Hepatocyte (in vitro differentiated cells): ENCODE measurements at regions not wholly inside any gene's neighbourhood (a gene's known extent, or its start where the extent isn't known, plus 50 kb on each side); places are given as distances from the start of the nearest gene placed in this dataset.

Source experiments
- DNase-seq: peaks from one replicate; pipeline ENCODE4 v3.0.0-alpha.2; 2016; ENCODE audit warnings: low spot score
- H2AFZ ChIP-seq: fragments of 200-600 bp; sonication (generic); 2 replicates; pipeline ENCODE4 v1.6.0; 2016; ENCODE audit warnings: antibody characterized with exemption, mild to moderate bottlenecking
- H3K27ac ChIP-seq: fragments of 200-600 bp; sonication (generic); 2 replicates; pipeline ENCODE4 v1.5.1; 2016; ENCODE audit warnings: mild to moderate bottlenecking
- H3K27me3 ChIP-seq: fragments of 200-600 bp; sonication (generic); 2 replicates; pipeline ENCODE4 v1.6.1; 2016
- H3K36me3 ChIP-seq: fragments of 200-600 bp; sonication (generic); replicated peaks from 2 replicates; pipeline ENCODE4 v1.5.1; 2016; ENCODE audit warnings: low read depth; ENCODE audit not compliant: insufficient read depth
- H3K4me1 ChIP-seq: fragments of 200-600 bp; sonication (generic); 2 replicates; pipeline ENCODE4 v1.5.1; 2016; ENCODE audit warnings: mild to moderate bottlenecking, moderate library complexity; ENCODE audit not compliant: insufficient read depth
- H3K4me2 ChIP-seq: fragments of 200-600 bp; sonication (generic); 2 replicates; pipeline ENCODE4 v1.6.0; 2016
- H3K4me3 ChIP-seq: fragments of 200-600 bp; sonication (generic); 2 replicates; pipeline ENCODE4 v1.5.1; 2016; ENCODE audit warnings: mild to moderate bottlenecking
- H3K79me2 ChIP-seq: fragments of 200-600 bp; sonication (generic); 2 replicates; pipeline ENCODE4 v1.6.0; 2017; ENCODE audit warnings: mild to moderate bottlenecking
- H3K9me2 ChIP-seq: fragments of 200-600 bp; sonication (generic); replicated peaks from 2 replicates; pipeline ENCODE4 v1.6.0; 2017; ENCODE audit warnings: mild to moderate bottlenecking; ENCODE audit not compliant: insufficient read depth
- H3K9me3 ChIP-seq: fragments of 200-600 bp; sonication (generic); 2 replicates; pipeline ENCODE4 v1.5.1; 2016; ENCODE audit warnings: low read depth, mild to moderate bottlenecking
- H4K20me1 ChIP-seq: fragments of 200-600 bp; sonication (generic); 2 replicates; pipeline ENCODE4 v1.6.0; 2016; ENCODE audit warnings: mild to moderate bottlenecking; ENCODE audit not compliant: insufficient read depth, poor library complexity, severe bottlenecking
- EZH2 ChIP-seq: fragments of 200-600 bp; sonication (generic); IDR thresholded peaks from 2 replicates; pipeline ENCODE4 v1.6.1; 2016; ENCODE audit warnings: antibody characterized with exemption, mild to moderate bottlenecking, borderline replicate concordance
- EZH2phosphoT487 ChIP-seq: fragments of 200-600 bp; sonication (generic); IDR thresholded peaks from one replicate; pipeline ENCODE4 v1.6.1; 2018; ENCODE audit warnings: antibody characterized with exemption, mild to moderate bottlenecking, low read depth, moderate library complexity; ENCODE audit not compliant: unreplicated experiment, severe bottlenecking
- WGBS: methylation state at CpG from one replicate; pipeline ENCODE4 v1.1.6; 2016; ENCODE audit warnings: low lambda C conversion rate; ENCODE audit errors: missing lambda C conversion rate; 5-methylcytosine and 5-hydroxymethylcytosine counted together
- TF ChIP-seq, protein P1 (sequence below): fragments of 200-600 bp; sonication (generic); IDR thresholded peaks from 2 replicates; pipeline ENCODE4 v1.5.1; 2016; ENCODE audit warnings: antibody characterized with exemption, mild to moderate bottlenecking; ENCODE audit not compliant: poor library complexity

GRCh38 chr2:64838817-64839216, 150.4 kb upstream of the SLC1A4 start:
- no peak overlapping the region for H3K27ac ChIP-seq
- no peak for DNase-seq
- H3K36me3 ChIP-seq, result no peaks in the 10 kb centered on the region
- H3K79me2 ChIP-seq, result no peaks in the 10 kb centered on the region
- H3K9me3 ChIP-seq, result no peaks in the 10 kb centered on the region
- TF ChIP-seq EZH2phosphoT487, result no peak
- TF ChIP-seq EZH2, result no peak
- TF ChIP-seq, protein P1, sequence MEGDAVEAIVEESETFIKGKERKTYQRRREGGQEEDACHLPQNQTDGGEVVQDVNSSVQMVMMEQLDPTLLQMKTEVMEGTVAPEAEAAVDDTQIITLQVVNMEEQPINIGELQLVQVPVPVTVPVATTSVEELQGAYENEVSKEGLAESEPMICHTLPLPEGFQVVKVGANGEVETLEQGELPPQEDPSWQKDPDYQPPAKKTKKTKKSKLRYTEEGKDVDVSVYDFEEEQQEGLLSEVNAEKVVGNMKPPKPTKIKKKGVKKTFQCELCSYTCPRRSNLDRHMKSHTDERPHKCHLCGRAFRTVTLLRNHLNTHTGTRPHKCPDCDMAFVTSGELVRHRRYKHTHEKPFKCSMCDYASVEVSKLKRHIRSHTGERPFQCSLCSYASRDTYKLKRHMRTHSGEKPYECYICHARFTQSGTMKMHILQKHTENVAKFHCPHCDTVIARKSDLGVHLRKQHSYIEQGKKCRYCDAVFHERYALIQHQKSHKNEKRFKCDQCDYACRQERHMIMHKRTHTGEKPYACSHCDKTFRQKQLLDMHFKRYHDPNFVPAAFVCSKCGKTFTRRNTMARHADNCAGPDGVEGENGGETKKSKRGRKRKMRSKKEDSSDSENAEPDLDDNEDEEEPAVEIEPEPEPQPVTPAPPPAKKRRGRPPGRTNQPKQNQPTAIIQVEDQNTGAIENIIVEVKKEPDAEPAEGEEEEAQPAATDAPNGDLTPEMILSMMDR, result no peak
- WGBS, result 60% methylated on average over 6 of the region's 8 CpGs
- no peaks in the 10 kb centered on the region for H3K27me3 ChIP-seq
- no peak overlapping the region for H3K4me3 ChIP-seq
- no peak overlapping the region for H2AFZ ChIP-seq
- no peaks in the 10 kb centered on the region for H3K9me2 ChIP-seq
- peaks cover 4% of the 10 kb centered on the region for H3K4me1 ChIP-seq
- no peaks in the 10 kb centered on the region for H4K20me1 ChIP-seq
- no peak overlapping the region for H3K4me2 ChIP-seq

GRCh38 chr2:64839844-64840243, 149.4 kb upstream of the SLC1A4 start:
- 83% methylated on average over 6 of the region's 6 CpGs for WGBS
- Histone ChIP-seq H3K4me3 (no peak overlapping the region), H3K36me3 (no peaks in the 10 kb centered on the region), H3K79me2 (no peaks in the 10 kb centered on the region), H3K9me3 (no peaks in the 10 kb centered on the region), H3K27ac (no peak overlapping the region), H3K4me2 (no peak overlapping the region), H3K4me1 (peaks cover 4% of the 10 kb centered on the region), H4K20me1 (no peaks in the 10 kb centered on the region), H3K9me2 (no peaks in the 10 kb centered on the region), H2AFZ (no peak overlapping the region), H3K27me3 (no peaks in the 10 kb centered on the region)
- DNase-seq, result no peak
- TF ChIP-seq EZH2 (no peak), EZH2phosphoT487 (no peak)
- TF ChIP-seq, protein P1, result no peak

DNA sequence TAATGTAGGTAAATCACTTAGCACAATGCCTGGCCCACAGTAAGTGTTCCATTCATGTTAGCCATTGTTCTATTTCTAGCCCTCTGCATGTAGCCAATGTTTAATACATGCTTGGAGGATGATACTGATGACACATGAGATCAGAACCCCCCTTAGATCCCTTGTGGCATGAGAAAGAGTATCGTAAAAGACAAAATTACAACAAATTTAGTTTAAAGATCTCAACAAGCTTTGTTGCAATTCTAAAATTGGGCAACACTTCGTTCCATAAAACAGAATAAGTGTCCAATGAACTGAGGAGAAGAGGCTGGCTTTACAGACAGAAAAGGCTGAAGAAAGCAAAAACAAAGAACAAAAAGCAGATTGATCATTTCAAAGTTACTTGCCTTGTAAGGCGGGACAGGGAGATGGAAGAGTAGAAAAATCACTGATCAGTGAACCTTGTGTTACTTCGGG, 148.7 kb upstream of the SLC1A4 start:
- H3K27ac ChIP-seq, result no peak overlapping the region
- 87% methylated on average over 4 of the region's 4 CpGs for WGBS
- TF ChIP-seq, protein P1, result no peak
- TF ChIP-seq EZH2phosphoT487, result no peak
- no peak for TF ChIP-seq EZH2

DNA sequence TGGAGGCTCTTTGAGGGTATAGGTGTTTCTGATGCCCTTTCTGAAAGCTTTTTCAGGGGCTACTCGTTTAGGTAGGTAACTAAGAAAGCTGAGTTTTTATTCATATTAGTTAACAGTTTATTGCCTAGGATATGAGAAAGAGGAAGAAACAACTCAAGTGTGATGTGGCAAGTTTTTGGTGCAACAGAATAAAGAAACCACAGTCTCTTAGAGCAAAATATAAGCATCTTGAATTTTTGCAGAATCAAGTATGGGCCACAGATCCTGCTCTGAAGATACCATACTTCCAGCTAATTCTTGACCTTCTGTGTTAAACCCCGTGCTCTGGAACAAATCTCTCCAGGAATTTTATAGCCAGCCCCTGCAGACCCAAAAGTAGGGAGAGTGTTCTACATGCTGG, 147.7 kb upstream of the SLC1A4 start:
- peaks cover 2% of the 10 kb centered on the region for H3K4me1 ChIP-seq
- H3K9me3 ChIP-seq, result no peaks in the 10 kb centered on the region

More for the DNA sequence above, 148.7 kb upstream of the SLC1A4 start:
- Histone ChIP-seq H4K20me1 (no peaks in the 10 kb centered on the region), H3K9me2 (no peaks in the 10 kb centered on the region), H3K4me1 (peaks cover 4% of the 10 kb centered on the region), H3K4me2 (no peak overlapping the region), H2AFZ (no peak overlapping the region), H3K79me2 (no peaks in the 10 kb centered on the region), H3K4me3 (no peak overlapping the region), H3K27me3 (no peaks in the 10 kb centered on the region), H3K9me3 (no peaks in the 10 kb centered on the region), H3K36me3 (no peaks in the 10 kb centered on the region)
- no peak for DNase-seq

More for the DNA sequence above, 147.7 kb upstream of the SLC1A4 start:
- no peaks in the 10 kb centered on the region for H3K36me3 ChIP-seq
- H3K4me3 ChIP-seq, result no peak overlapping the region
- H3K27me3 ChIP-seq, result no peaks in the 10 kb centered on the region
- no peaks in the 10 kb centered on the region for H3K9me2 ChIP-seq
- no peaks in the 10 kb centered on the region for H3K79me2 ChIP-seq
- TF ChIP-seq, protein P1, result no peak
- no peak for TF ChIP-seq EZH2phosphoT487
- TF ChIP-seq EZH2, result no peak
- 53% methylated on average over 2 of the region's 2 CpGs for WGBS
- no peaks in the 10 kb centered on the region for H4K20me1 ChIP-seq
- H2AFZ ChIP-seq, result no peak overlapping the region
- no peak overlapping the region for H3K4me2 ChIP-seq
- DNase-seq, result no peak
- no peak overlapping the region for H3K27ac ChIP-seq
